HG03025 (cell line): ENCODE measurements at regions not wholly inside any gene's neighbourhood (a gene's known extent, or its start where the extent isn't known, plus 50 kb on each side); places are given as distances from the start of the nearest gene placed in this dataset.

ENCODE experiments used
- ATAC-seq: cut with Tn5 transposase; IDR thresholded peaks from one replicate; pipeline ENCODE4 v1.9.1; 2021; ENCODE audit warnings: mild to moderate bottlenecking, moderate library complexity; ENCODE audit not compliant: unreplicated experiment, low FRiP score

DNA sequence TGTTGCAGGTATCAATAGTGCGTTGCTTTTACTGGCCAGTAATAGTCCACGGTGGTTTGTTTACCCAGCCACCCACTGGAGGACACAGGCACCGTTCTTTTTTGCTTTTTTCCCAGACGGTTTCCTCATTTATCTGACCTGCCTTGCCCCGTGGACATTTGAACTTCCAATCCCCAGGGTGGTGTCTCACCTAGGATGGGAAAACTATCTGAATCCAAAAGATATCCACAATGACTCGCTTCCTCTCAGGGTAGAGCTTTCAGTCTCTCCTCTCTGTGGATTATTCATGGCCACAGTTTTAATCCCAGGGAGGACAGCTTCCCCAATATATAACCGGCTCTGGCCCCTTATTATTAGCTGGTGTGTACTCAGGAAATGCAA, 170.8 kb downstream of the FOXO1 start:
- no peak for ATAC-seq

DNA sequence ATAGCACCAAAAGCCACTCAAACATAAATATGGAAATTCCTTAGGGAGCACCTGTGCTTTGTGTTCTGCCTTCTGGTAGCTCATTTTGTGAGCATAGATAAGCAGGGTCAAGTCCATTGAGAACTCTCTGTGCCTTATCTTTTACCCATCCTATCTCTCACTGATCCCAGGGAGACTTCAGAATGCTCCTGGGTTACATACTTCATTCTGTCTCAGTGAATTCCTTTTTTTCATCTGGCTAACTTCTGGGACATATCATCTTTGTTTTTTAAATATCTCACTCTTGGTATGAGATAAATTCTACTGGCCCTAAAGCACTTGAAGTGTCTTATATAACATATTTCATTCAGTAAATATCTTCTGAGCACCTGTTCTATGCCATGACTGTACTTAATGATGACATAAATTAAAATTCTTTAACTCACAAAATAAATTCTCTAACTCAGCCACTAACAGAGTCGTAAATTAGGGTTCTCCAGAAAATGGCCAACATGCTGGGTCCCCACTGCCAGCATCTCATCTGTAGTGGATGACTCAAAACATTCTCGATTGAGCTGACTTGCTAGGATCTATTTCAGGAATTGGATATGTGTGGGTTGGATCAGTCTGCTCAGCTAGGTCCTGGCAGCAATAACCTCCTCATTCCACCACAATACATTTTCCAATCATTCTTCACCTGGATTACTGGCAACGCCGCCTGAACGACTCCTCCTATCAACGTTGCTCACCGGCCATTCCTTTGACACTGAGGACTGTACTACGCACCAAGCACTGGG, 170.2 kb downstream of the FOXO1 start:
- ATAC-seq = no peak

DNA sequence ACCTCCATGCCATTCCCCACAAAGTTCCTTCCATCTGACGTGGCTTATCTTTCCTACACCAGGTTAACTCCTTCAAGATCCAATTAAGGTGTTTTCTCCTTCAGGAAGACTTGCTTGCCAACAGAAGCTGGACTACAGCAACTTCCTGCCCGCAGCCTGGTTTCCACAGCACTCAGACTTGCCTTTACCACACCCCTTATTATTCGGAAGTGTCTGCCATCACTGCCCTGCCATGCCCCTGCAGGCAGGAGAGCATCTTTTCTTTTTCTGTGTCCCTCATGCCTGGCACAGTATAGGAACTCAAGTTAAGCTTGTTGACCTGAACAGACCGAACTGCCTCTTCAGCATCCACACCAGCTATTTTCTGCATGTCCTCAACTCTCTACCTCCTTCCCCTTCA, 168.0 kb downstream of the FOXO1 start:
- no peak for ATAC-seq

DNA sequence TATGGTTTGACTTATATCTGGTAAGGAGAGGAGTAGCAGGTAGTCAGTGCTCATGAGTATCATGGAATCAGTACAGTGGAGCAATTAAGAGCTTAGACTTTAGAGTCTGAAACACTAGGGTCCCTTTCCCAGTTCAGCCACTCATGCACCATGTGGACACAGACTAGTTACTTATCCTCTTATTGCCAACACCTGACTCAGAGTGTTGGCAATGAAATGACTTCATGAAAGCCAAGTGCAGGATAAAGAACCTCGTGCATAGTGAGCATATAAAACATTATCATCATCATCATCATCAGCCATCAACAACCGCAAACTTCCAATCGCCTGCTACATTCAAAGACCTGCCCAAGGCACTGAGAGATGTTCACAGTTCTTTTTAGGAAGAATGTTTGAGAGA, 164.2 kb downstream of the FOXO1 start:
- no peak for ATAC-seq

DNA sequence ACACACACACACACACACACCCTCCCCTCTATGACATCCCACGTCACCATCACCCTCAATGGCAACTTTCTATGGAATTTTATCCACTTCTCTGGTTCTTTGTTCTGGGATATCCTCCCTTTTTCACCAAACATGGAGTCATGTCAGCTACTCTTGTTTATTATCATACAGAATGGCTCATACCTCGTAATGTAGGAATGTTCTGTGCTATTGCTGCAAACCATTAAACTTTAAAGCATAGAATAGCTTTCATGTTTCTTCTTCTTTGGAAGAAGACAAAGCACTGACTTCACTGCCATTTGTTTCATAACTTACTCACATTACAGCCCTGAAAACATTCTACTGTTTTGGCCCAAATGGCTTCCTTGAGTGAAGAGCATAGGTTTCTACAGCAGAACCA, 163.4 kb downstream of the FOXO1 start:
- no peak for ATAC-seq

DNA sequence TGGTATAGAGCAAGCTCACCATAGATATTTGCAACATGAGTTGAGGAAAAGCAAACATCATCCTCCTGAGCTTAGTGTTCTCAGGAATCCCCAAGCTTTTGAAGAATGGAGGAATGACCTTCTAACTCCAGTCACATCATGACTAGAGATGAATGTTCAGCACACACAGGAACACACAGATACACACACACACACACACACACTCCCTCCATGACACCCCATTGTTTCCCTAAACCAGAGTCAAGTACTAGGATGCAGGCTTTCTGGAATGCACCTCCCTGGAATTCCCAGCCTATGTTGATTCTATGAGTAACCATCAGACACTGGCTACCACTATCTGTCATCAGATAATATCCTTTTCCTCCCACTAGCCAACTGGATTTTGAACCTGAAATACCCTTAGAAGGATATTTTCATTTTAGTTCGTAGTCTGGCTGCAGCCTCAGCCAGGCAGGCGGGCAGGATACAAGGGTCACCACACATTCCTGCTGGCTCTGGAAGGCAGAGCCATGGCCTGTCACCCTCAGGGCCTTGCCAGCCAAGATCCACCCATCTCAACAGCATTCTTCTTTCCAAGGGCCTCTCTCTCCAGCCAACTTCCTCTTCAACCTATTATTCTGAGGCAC, 162.4 kb downstream of the FOXO1 start:
- ATAC-seq = no peak

DNA sequence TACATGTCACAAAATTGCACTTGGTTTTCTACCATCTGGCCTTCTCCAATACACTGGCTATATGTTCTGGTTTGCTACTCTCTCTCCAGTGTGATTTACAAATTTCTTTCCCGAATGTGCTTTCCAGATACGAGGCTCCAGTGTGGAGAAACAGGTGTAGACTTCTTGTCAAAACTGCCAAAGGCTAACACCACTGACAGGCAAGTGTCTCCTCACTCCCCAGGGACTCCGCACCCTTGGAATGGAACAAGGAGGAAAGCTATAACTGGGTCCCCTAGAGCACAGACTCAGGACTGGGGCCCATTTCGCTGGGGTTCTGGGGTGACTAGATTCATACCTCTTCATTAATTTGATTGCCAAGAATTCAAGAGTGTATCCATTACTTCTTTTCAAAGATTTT, 161.8 kb downstream of the FOXO1 start:
- ATAC-seq = no peak

DNA sequence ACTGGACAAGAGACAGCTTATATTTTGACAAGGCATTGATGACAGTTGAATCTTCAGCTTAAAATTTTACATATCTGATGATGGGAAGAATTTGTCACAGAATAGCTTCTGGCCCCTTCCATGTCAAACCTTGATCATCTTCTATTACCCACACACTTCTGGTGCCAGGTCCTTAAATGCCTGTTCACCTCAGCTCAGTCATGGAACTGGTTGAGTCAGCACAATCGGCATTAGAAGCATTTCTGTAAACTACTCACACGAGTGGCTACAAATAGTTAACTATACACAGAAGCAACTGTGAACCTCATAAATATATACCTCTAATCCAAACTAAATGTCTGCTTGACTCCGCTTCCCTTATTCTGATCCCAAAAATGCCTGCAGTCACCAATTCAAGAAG, 161.2 kb downstream of the FOXO1 start:
- ATAC-seq = no peak
